Breast epithelium (tissue), 4 donors: ENCODE measurements at regions not wholly inside any gene's neighbourhood (a gene's known extent, or its start where the extent isn't known, plus 50 kb on each side); places are given as distances from the start of the nearest gene placed in this dataset.

Source experiments
- DNase-seq, 2 donors: peaks; one replicate each; pipeline ENCODE4 v3.0.0-alpha.2; 2019; ENCODE audit warnings: low spot score in 2 of 2
- H3K27ac ChIP-seq, 2 donors: fragments of 200-600 bp; sonication (generic) in 1 of 2; one replicate each; pipeline ENCODE4 v1.5.1; 2016 to 2019; ENCODE audit warnings: mild to moderate bottlenecking in 1 of 2
- H3K27me3 ChIP-seq, 2 donors: fragments of 200-600 bp; sonication (generic) in 1 of 2; one replicate each; pipeline versions ENCODE4 v1.5.1 to v1.6.0; 2017 to 2019; ENCODE audit warnings: control low read depth in 1 of 2, mild to moderate bottlenecking in 1 of 2
- H3K36me3 ChIP-seq: fragments of 200-600 bp; one replicate; pipeline ENCODE4 v1.5.1; 2019
- H3K4me1 ChIP-seq, 2 donors: fragments of 200-600 bp; sonication (generic); one replicate each; pipeline ENCODE4 v1.5.1; 2016 to 2019; ENCODE audit warnings: control low read depth in 1 of 2
- H3K4me3 ChIP-seq, 3 donors: fragments of 200-600 bp; sonication (generic); 1 replicate in 2 of 3; 2 replicates in 1 of 3; pipeline ENCODE4 v1.5.1; 2016 to 2019; ENCODE audit warnings: mild to moderate bottlenecking in 3 of 3, moderate library complexity in 2 of 3
- H3K9me3 ChIP-seq, 2 donors: fragments of 200-600 bp; sonication (generic) in 1 of 2; one replicate each; pipeline ENCODE4 v1.5.1; 2016 to 2019; ENCODE audit warnings: control low read depth in 1 of 2
- CTCF ChIP-seq, 3 donors: fragments of 450-650 bp; IDR thresholded peaks; one replicate each; pipeline ENCODE4 v1.5.1; 2016 to 2017; ENCODE audit warnings: antibody characterized with exemption in 3 of 3, mild to moderate bottlenecking in 3 of 3, moderate library complexity in 3 of 3
- POLR2A ChIP-seq: fragments of 450-650 bp; IDR thresholded peaks from one replicate; pipeline ENCODE4 v1.6.1; 2016; ENCODE audit warnings: antibody characterized with exemption, mild to moderate bottlenecking, moderate library complexity
- POLR2AphosphoS5 ChIP-seq, 3 donors: sonication (generic); formaldehyde crosslinking; IDR thresholded peaks; one replicate each; pipeline ENCODE4 v1.6.1; 2017; ENCODE audit warnings: antibody characterized with exemption in 3 of 3
- intact Hi-C: fragments of 100-400 bp; cut with DNase I; formaldehyde crosslinking; loops from one replicate; pipeline ENCODE4 v1.15.1; 2023; ENCODE audit warnings: low total_unique reads

- TF ChIP-seq POLR2AphosphoS5 (IDR thresholded peaks at IDR 0.05) = no peak
- TF ChIP-seq POLR2A = no peak
- no peak for TF ChIP-seq CTCF (IDR thresholded peaks at IDR 0.05)
- peaks cover 0 to 5% of the 10 kb centered on the region in 2 donors for H3K9me3 ChIP-seq
- no peak for DNase-seq
- H3K27me3 ChIP-seq = no peaks in the 10 kb centered on the region
- no peaks in the 10 kb centered on the region for H3K36me3 ChIP-seq
- no peak overlapping the region for H3K4me3 ChIP-seq
- H3K27ac ChIP-seq = no peak overlapping the region
- intact Hi-C loops = no loop called here
- no peaks in the 10 kb centered on the region for H3K4me1 ChIP-seq
These were observed 201.2 kb downstream of the BCHE start for GRCh38 chr3:165635791-165636683.

GRCh38 chr3:165624761-165625160 lies 212.5 kb downstream of the BCHE start:
- no peak for TF ChIP-seq POLR2A
- no peak for TF ChIP-seq POLR2AphosphoS5 (IDR thresholded peaks at IDR 0.05)
- TF ChIP-seq CTCF (IDR thresholded peaks at IDR 0.05) = no peak
- no peak overlapping the region for H3K27ac ChIP-seq
- H3K9me3 ChIP-seq = peaks cover 9 to 11% of the 10 kb centered on the region in 2 donors
- no peak overlapping the region for H3K4me3 ChIP-seq
- no peak for DNase-seq
- no peaks in the 10 kb centered on the region for H3K27me3 ChIP-seq
- no peaks in the 10 kb centered on the region for H3K36me3 ChIP-seq
- H3K4me1 ChIP-seq = no peaks in the 10 kb centered on the region
- intact Hi-C loops = no loop called here

GRCh38 chr3:165622356-165622755 lies 214.9 kb downstream of the BCHE start:
- no peaks in the 10 kb centered on the region for H3K36me3 ChIP-seq
- TF ChIP-seq CTCF (IDR thresholded peaks at IDR 0.05) (no peak), POLR2A (no peak), POLR2AphosphoS5 (IDR thresholded peaks at IDR 0.05) (no peak)
- H3K4me3 ChIP-seq = no peak overlapping the region
- no peaks in the 10 kb centered on the region for H3K27me3 ChIP-seq
- no peaks in the 10 kb centered on the region for H3K4me1 ChIP-seq
- no peak for DNase-seq
- intact Hi-C loops = no loop called here
- H3K9me3 ChIP-seq = peaks cover 9 to 11% of the 10 kb centered on the region in 2 donors
- no peak overlapping the region for H3K27ac ChIP-seq

- no peaks in the 10 kb centered on the region for H3K27me3 ChIP-seq
- H3K9me3 ChIP-seq = peaks cover 0 to 7% of the 10 kb centered on the region in 2 donors
- intact Hi-C loops = no loop called here
- H3K4me3 ChIP-seq = no peak overlapping the region
- no peak for DNase-seq
- no peak overlapping the region for H3K27ac ChIP-seq
- H3K36me3 ChIP-seq = no peaks in the 10 kb centered on the region
- TF ChIP-seq CTCF (IDR thresholded peaks at IDR 0.05) (no peak), POLR2A (no peak)
- no peaks in the 10 kb centered on the region for H3K4me1 ChIP-seq
These were observed 218.2 kb downstream of the BCHE start for GRCh38 chr3:165619069-165619468.

GRCh38 chr3:165617134-165617533 lies 220.1 kb downstream of the BCHE start:
- DNase-seq = no peak
- Histone ChIP-seq H3K4me3 (no peak overlapping the region), H3K27me3 (no peaks in the 10 kb centered on the region), H3K9me3 (peaks cover 0 to 4% of the 10 kb centered on the region in 2 donors), H3K27ac (no peak overlapping the region), H3K36me3 (no peaks in the 10 kb centered on the region), H3K4me1 (no peaks in the 10 kb centered on the region)
- TF ChIP-seq POLR2A (no peak), CTCF (IDR thresholded peaks at IDR 0.05) (no peak), POLR2AphosphoS5 (IDR thresholded peaks at IDR 0.05) (no peak)
- intact Hi-C loops = no loop called here
